Osteocyte (in vitro differentiated cells): ENCODE measurements at regions not wholly inside any gene's neighbourhood (a gene's known extent, or its start where the extent isn't known, plus 50 kb on each side); places are given as distances from the start of the nearest gene placed in this dataset.

Experiments used
- DNase-seq: peaks from one replicate; pipeline ENCODE4 v3.0.0; 2021; ENCODE audit warnings: mixed read lengths; ENCODE audit not compliant: unreplicated experiment; ENCODE audit errors: extremely low spot score
- H3K27ac Mint-ChIP-seq: one replicate; pipeline ENCODE4 v1.8.0; 2021; ENCODE audit warnings: mild to moderate bottlenecking, mixed read lengths; ENCODE audit not compliant: unreplicated experiment
- H3K27me3 Mint-ChIP-seq: one replicate; pipeline ENCODE4 v1.8.0; 2021; ENCODE audit warnings: mixed read lengths; ENCODE audit not compliant: unreplicated experiment
- H3K36me3 Mint-ChIP-seq: one replicate; pipeline ENCODE4 v1.8.0; 2021; ENCODE audit warnings: mixed read lengths; ENCODE audit not compliant: unreplicated experiment
- H3K4me1 Mint-ChIP-seq: one replicate; pipeline ENCODE4 v1.8.0; 2021; ENCODE audit warnings: mixed read lengths; ENCODE audit not compliant: unreplicated experiment
- H3K4me3 Mint-ChIP-seq: one replicate; pipeline ENCODE4 v1.8.0; 2021; ENCODE audit warnings: mild to moderate bottlenecking, moderate library complexity, mixed read lengths; ENCODE audit not compliant: unreplicated experiment
- H3K9me3 Mint-ChIP-seq: one replicate; pipeline ENCODE4 v1.8.0; 2021; ENCODE audit warnings: mixed read lengths; ENCODE audit not compliant: unreplicated experiment
- CTCF ChIP-seq: fragments of 200-600 bp; sonication (generic); IDR thresholded peaks from 2 replicates; pipeline ENCODE4 v1.5.0; 2021; ENCODE audit warnings: antibody characterized with exemption, mild to moderate bottlenecking, moderate library complexity

DNA sequence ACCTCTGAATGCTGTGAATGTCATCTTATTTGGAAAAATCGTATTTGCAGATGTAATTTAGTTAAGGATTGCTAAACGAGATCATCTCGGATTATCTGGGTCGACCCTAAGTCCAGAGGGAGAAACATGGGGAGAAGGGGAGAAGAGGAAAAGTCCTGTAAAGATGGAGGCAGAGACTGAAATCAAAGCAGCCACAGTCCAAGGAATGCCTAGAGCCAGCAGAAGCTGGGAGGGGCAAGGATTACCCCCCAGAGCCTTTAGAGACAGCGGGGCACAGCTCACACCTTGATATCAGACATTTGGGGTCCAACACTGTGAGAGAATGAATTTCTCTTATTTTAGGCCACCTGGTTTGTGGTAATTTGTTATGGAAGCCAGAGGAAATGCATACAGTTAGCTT, 104.9 kb upstream of the YPEL5 start:
- H3K27me3 Mint-ChIP-seq, result peaks cover 17% of the 10 kb centered on the region
- no peaks in the 10 kb centered on the region for H3K36me3 Mint-ChIP-seq
- peak; percentile 51 for DNase-seq
- H3K4me1 Mint-ChIP-seq, result no peaks in the 10 kb centered on the region
- no peak overlapping the region for H3K4me3 Mint-ChIP-seq
- H3K27ac Mint-ChIP-seq, result no peak overlapping the region
- no peak for TF ChIP-seq CTCF
- no peaks in the 10 kb centered on the region for H3K9me3 Mint-ChIP-seq

- Mint-ChIP-seq H3K9me3 (no peaks in the 10 kb centered on the region), H3K4me3 (no peak overlapping the region)
These were observed 100.4 kb upstream of the YPEL5 start for GRCh38 chr2:30046396-30046795.

GRCh38 chr2:30046979-30047378, 99.8 kb upstream of the YPEL5 start:
- no peak for TF ChIP-seq CTCF
- DNase-seq, result no peak
- Mint-ChIP-seq H3K9me3 (no peaks in the 10 kb centered on the region), H3K4me3 (no peak overlapping the region), H3K4me1 (no peaks in the 10 kb centered on the region), H3K36me3 (no peaks in the 10 kb centered on the region), H3K27ac (no peak overlapping the region), H3K27me3 (peaks cover 9% of the 10 kb centered on the region)

More at GRCh38 chr2:30046396-30046795, 100.4 kb upstream of the YPEL5 start:
- Mint-ChIP-seq H3K27me3 (peaks cover 9% of the 10 kb centered on the region), H3K36me3 (no peaks in the 10 kb centered on the region), H3K4me1 (no peaks in the 10 kb centered on the region), H3K27ac (no peak overlapping the region)
- no peak for TF ChIP-seq CTCF
- peak; percentile 64 for DNase-seq

DNA sequence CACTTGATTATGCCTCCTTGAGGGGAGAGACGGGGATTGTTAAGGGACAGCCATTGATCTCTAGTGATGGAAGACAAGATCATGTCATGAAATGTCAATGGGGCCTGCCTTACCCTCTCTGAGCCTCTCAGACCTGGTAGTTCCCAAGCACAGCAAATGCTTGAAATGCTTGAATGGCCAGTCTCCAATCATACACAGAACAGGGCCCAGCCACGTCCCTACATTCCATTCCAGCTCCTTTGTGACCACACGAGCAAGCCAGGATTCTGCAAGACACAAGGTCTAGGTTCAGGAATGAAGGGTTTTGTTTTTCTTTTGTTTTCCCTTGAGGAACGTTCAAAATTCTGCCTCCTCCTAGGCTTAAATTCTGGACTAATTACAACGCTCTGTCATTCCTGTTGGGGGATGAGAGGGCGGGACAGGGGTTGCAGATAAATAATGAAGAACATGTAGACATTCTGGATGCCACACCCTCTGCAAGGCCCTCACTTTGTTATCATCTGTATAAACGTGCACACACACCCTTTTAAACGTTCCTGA, 98.1 kb upstream of the YPEL5 start:
- Mint-ChIP-seq H3K4me1 (no peaks in the 10 kb centered on the region), H3K36me3 (no peaks in the 10 kb centered on the region), H3K9me3 (no peaks in the 10 kb centered on the region), H3K27ac (no peak overlapping the region), H3K4me3 (no peak overlapping the region), H3K27me3 (peaks cover 5% of the 10 kb centered on the region)
- DNase-seq, result peak; percentile 42
- no peak for TF ChIP-seq CTCF

GRCh38 chr2:30055548-30055947, 91.3 kb upstream of the YPEL5 start:
- no peaks in the 10 kb centered on the region for H3K4me1 Mint-ChIP-seq
- no peak overlapping the region for H3K27ac Mint-ChIP-seq

More at GRCh38 chr2:30055548-30055947, 91.3 kb upstream of the YPEL5 start:
- no peaks in the 10 kb centered on the region for H3K27me3 Mint-ChIP-seq
- DNase-seq, result no peak
- H3K4me3 Mint-ChIP-seq, result no peak overlapping the region
- no peak for TF ChIP-seq CTCF
- H3K36me3 Mint-ChIP-seq, result peaks cover 2% of the 10 kb centered on the region
- H3K9me3 Mint-ChIP-seq, result no peaks in the 10 kb centered on the region
